OCI-LY3 (cell line): ENCODE measurements at regions not wholly inside any gene's neighbourhood (a gene's known extent, or its start where the extent isn't known, plus 50 kb on each side); places are given as distances from the start of the nearest gene placed in this dataset.

ENCODE experiments used
- H2AFZ ChIP-seq: fragments of 200-600, 300-600 bp; shearing (Covaris generic); 2 replicates; pipeline ENCODE4 v1.6.0; 2014; ENCODE audit warnings: antibody characterized with exemption, low read depth, low read length
- H3K27ac ChIP-seq: fragments of 200-600, 300-600 bp; sonication (generic); 2 replicates; pipeline ENCODE4 v1.5.1; 2014; ENCODE audit warnings: mild to moderate bottlenecking, low read length, moderate library complexity, mixed read lengths
- H3K27me3 ChIP-seq: fragments of 200-600, 300-600 bp; sonication (generic); 2 replicates; pipeline ENCODE4 v1.6.1; 2014; ENCODE audit warnings: low read depth, low read length, mixed read lengths
- H3K36me3 ChIP-seq: fragments of 200-600, 300-600 bp; sonication (generic); replicated peaks from 2 replicates; pipeline ENCODE3; 2014; ENCODE audit warnings: low read depth, low read length, mixed read lengths
- H3K4me1 ChIP-seq: fragments of 300-600, 200-600 bp; sonication (generic); 2 replicates; pipeline ENCODE4 v1.6.1; 2014; ENCODE audit warnings: low read length, mixed read lengths
- H3K4me2 ChIP-seq: fragments of 200-600, 300-600 bp; sonication (generic); 2 replicates; pipeline ENCODE4 v1.6.1; 2014; ENCODE audit warnings: low read length, mixed read lengths
- H3K4me3 ChIP-seq: fragments of 300-600, 200-600 bp; sonication (generic); 2 replicates; pipeline ENCODE4 v1.5.1; 2014; ENCODE audit warnings: antibody characterized with exemption, mild to moderate bottlenecking, low read length, moderate library complexity
- H3K79me2 ChIP-seq: fragments of 300-600, 200-600 bp; shearing (Covaris generic); 2 replicates; pipeline ENCODE4 v1.6.1; 2014; ENCODE audit warnings: mild to moderate bottlenecking, low read length, mixed read lengths
- H3K9ac ChIP-seq: fragments of 300-600, 200-600 bp; shearing (Covaris generic); 2 replicates; pipeline ENCODE4 v1.6.0; 2014; ENCODE audit warnings: mild to moderate bottlenecking, low read length, moderate library complexity
- H3K9me3 ChIP-seq: fragments of 200-600, 300-600 bp; shearing (Covaris generic); 2 replicates; pipeline ENCODE4 v1.6.1; 2014; ENCODE audit warnings: low read length, mixed read lengths; ENCODE audit not compliant: insufficient read depth
- H4K20me1 ChIP-seq: fragments of 200-600, 300-600 bp; sonication (generic); 2 replicates; pipeline ENCODE4 v1.6.1; 2016; ENCODE audit warnings: low read length, mixed read lengths; ENCODE audit not compliant: insufficient read depth
- EZH2phosphoT487 ChIP-seq: fragments of 200-600 bp; shearing (Covaris generic); IDR thresholded peaks from 2 replicates; pipeline ENCODE4 v1.6.1; 2018; ENCODE audit warnings: antibody characterized with exemption, mixed run types, low read depth
- TF ChIP-seq, protein P1 (sequence below): fragments of 200-600, 300-600 bp; sonication (generic); IDR thresholded peaks from 2 replicates; pipeline ENCODE4 v1.5.1; 2014; ENCODE audit warnings: antibody characterized with exemption, low read length, low read depth

DNA sequence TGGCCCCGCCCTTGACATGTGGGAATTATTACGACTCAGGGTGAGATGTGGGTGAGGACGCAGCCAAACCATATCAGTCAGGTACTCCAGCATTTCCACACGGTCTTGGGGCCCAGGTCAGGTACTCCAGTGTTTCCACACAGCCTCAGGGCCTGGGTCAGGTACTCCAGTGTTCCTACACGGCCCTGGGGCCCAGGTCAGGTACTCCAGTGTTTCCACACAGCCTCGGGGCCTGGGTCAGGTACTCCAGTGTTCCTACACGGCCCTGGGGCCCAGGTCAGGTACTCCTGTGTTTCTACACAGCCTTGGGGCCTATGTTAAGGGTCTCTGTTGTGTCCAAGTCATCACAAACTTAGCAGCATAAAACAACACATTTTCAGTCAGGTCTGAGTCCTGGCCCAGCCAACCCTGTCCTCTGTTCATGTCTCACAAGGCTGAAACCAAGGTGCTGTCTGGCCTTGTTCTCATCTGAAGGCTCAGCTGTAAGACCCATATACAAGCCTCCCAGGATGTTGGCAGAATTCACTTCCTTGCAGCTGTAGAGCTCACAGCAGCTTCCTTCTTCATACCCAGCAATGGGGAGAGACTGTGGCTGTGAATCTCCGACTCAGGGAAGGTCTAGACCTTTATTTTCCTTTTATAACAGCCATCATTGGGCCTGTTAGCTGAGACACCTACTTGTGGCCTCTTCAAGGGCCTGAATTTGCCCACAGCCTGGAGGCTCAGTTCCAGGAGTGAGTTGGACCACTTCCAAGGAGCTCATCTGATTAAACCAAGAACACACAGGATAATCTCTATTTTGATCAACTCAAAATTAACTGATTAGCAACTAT lies 107.6 kb upstream of the SFSWAP start:
- Histone ChIP-seq H3K36me3 (no peaks in the 10 kb centered on the region), H3K9ac (no peak overlapping the region), H3K27ac (no peak overlapping the region), H3K4me2 (no peak overlapping the region), H3K4me3 (no peak overlapping the region), H4K20me1 (no peaks in the 10 kb centered on the region), H3K4me1 (no peaks in the 10 kb centered on the region), H3K27me3 (peaks cover 9% of the 10 kb centered on the region), H2AFZ (no peak overlapping the region), H3K79me2 (no peaks in the 10 kb centered on the region), H3K9me3 (no peaks in the 10 kb centered on the region)
- no peak for TF ChIP-seq EZH2phosphoT487
- TF ChIP-seq, protein P1, sequence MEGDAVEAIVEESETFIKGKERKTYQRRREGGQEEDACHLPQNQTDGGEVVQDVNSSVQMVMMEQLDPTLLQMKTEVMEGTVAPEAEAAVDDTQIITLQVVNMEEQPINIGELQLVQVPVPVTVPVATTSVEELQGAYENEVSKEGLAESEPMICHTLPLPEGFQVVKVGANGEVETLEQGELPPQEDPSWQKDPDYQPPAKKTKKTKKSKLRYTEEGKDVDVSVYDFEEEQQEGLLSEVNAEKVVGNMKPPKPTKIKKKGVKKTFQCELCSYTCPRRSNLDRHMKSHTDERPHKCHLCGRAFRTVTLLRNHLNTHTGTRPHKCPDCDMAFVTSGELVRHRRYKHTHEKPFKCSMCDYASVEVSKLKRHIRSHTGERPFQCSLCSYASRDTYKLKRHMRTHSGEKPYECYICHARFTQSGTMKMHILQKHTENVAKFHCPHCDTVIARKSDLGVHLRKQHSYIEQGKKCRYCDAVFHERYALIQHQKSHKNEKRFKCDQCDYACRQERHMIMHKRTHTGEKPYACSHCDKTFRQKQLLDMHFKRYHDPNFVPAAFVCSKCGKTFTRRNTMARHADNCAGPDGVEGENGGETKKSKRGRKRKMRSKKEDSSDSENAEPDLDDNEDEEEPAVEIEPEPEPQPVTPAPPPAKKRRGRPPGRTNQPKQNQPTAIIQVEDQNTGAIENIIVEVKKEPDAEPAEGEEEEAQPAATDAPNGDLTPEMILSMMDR = no peak

DNA sequence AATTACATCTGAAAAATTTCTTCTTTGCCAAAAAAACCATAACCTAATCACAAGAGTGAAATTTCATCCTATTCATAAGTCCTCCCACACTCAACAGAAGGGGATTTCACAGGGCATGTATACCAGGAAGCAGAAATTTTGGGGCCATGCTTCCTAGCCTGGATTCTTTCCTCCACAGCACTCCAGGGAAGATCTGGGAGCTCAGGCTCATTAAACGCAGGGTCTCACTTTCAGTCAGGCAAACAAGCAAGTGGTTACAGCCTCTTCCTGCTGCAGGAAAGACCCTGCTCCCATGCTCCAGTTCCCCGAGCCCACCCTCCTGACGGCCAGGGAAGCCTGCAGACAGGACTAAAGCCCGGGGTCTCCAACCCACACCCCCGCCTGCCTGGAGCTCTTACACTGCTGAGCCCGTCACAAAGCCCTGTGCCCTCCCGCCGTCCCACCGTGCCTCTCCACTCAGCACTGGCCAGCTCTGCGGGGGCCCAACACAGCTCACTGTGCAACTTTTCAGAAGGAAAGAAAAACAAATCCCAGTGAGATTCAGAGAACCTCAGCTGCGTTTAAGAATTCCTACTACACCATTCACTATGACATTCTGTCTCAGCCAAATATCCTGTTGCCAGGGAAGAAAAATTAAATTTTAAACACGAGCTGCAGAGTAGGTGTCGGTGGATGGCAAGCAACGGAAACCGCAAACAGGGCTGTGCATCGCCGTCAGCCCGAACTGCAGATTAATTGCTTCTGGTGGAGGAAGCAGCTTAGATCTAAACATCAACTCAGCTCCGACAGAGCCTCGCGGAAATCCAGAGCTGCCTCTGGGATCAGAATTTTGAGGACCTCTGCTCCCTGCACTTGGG lies 106.7 kb upstream of the SFSWAP start:
- H3K79me2 ChIP-seq = no peaks in the 10 kb centered on the region
- peaks cover 9% of the 10 kb centered on the region for H3K27me3 ChIP-seq

DNA sequence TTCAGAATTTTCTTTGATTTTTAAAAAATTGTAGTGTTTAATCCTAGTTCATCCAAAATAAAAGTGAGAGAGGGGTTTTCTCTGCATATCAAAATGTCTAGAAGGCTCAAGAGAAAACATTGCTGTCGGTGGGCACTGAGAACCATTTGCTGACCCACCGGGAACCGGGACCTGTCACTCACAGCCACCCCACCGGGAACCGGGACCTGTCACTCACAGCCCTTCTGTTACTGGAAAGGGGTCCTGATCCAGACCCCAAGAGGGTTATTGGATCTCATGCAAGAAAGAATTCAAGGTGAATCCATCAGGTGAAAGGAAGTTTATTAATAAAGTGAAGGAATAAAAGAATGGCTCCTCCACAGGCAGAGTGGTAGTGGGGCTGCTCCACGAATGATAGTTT lies 106.0 kb upstream of the SFSWAP start:
- Histone ChIP-seq H3K4me2 (no peak overlapping the region), H3K27ac (no peak overlapping the region), H3K9ac (no peak overlapping the region), H3K4me3 (no peak overlapping the region), H3K4me1 (no peaks in the 10 kb centered on the region), H4K20me1 (no peaks in the 10 kb centered on the region), H3K27me3 (peaks cover 9% of the 10 kb centered on the region), H3K79me2 (no peaks in the 10 kb centered on the region), H3K36me3 (no peaks in the 10 kb centered on the region), H3K9me3 (no peaks in the 10 kb centered on the region), H2AFZ (no peak overlapping the region)
- TF ChIP-seq, protein P1 = no peak
- no peak for TF ChIP-seq EZH2phosphoT487

More for the DNA sequence above, 106.7 kb upstream of the SFSWAP start:
- Histone ChIP-seq H3K4me2 (no peak overlapping the region), H3K9me3 (no peaks in the 10 kb centered on the region), H3K27ac (no peak overlapping the region), H3K36me3 (no peaks in the 10 kb centered on the region), H3K4me1 (no peaks in the 10 kb centered on the region), H3K9ac (no peak overlapping the region), H4K20me1 (no peaks in the 10 kb centered on the region), H3K4me3 (no peak overlapping the region), H2AFZ (no peak overlapping the region)
- TF ChIP-seq, protein P1 = no peak
- no peak for TF ChIP-seq EZH2phosphoT487

DNA sequence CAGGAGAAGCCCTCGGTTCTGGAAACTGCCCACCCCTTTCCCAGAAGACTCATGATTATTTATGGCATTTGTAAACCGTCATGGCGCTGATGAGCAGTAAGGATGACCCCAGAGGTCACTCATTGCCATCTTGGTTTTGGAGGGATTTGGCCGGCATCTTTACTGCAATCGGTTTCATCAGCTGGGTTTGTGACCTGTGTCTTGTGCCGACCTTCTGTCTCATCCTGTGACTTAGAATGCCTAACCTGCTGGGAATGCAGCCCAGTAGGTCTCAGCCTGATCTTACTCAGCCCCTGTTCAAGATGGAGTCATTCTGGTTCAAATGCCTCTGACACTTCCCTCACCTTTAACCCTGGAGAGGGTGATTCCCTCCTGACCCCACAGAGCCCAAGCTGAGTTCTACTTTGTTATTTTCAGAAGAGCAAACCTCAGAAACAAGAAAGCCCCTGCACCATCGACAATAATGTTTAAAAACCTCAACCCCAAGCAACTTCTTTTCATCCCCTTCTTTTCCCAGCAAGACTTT lies 105.5 kb upstream of the SFSWAP start:
- no peak overlapping the region for H3K4me3 ChIP-seq
- H3K4me2 ChIP-seq = no peak overlapping the region
- peaks cover 9% of the 10 kb centered on the region for H3K27me3 ChIP-seq

More for the DNA sequence above, 105.5 kb upstream of the SFSWAP start:
- Histone ChIP-seq H3K79me2 (no peaks in the 10 kb centered on the region), H3K9me3 (no peaks in the 10 kb centered on the region), H3K36me3 (no peaks in the 10 kb centered on the region), H3K9ac (no peak overlapping the region), H3K4me1 (no peaks in the 10 kb centered on the region), H4K20me1 (no peaks in the 10 kb centered on the region), H2AFZ (no peak overlapping the region), H3K27ac (no peak overlapping the region)
- TF ChIP-seq, protein P1 = no peak
- no peak for TF ChIP-seq EZH2phosphoT487
